ENCODE measurements at regions not wholly inside any gene's neighbourhood (a gene's known extent, or its start where the extent isn't known, plus 50 kb on each side); places are given as distances from the start of the nearest gene placed in this dataset.

DNA sequence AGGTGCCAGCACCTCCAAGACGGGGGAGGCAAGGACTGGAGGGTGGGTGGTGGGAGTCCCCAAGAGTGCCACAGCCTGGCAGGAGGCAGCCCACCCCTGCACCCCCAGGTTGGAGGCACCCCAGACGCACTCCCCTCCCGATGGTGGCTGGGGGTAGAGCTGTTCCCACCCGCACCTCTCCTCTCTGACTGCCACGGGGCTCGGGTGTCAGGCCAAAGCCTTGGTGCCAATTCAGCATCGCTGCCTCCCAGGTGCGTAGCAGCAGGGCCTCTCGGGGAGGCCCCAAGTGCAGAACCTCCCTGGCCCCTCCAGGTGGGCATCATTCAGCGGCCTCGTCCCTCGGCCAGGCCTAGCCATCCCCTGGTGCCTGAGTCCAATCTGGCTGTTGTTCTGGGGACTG, 81.1 kb downstream of the ENGASE start:
- TF ChIP-seq, protein P1, sequence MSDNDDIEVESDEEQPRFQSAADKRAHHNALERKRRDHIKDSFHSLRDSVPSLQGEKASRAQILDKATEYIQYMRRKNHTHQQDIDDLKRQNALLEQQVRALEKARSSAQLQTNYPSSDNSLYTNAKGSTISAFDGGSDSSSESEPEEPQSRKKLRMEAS (IDR thresholded peaks at IDR 0.05): no peak
- TF ChIP-seq YY1 (IDR thresholded peaks at IDR 0.05; ENCODE audit: low read depth) (no peak), CREB1 (IDR thresholded peaks at IDR 0.05; ENCODE audit: low read depth) (no peak), EP300 (IDR thresholded peaks at IDR 0.05; ENCODE audit: borderline replicate concordance) (no peak), USF1 (IDR thresholded peaks at IDR 0.05) (no peak), TAF1 (IDR thresholded peaks at IDR 0.05; ENCODE audit: low read depth) (no peak), RAD21 (IDR thresholded peaks at IDR 0.05; ENCODE audit: low read depth) (no peak), CEBPB (IDR thresholded peaks at IDR 0.05) (no peak), TCF12 (IDR thresholded peaks at IDR 0.05; ENCODE audit: low read depth) (no peak), EGR1 (IDR thresholded peaks at IDR 0.05) (no peak), NFIC (IDR thresholded peaks at IDR 0.05) (no peak)
- TF ChIP-seq, protein P2, sequence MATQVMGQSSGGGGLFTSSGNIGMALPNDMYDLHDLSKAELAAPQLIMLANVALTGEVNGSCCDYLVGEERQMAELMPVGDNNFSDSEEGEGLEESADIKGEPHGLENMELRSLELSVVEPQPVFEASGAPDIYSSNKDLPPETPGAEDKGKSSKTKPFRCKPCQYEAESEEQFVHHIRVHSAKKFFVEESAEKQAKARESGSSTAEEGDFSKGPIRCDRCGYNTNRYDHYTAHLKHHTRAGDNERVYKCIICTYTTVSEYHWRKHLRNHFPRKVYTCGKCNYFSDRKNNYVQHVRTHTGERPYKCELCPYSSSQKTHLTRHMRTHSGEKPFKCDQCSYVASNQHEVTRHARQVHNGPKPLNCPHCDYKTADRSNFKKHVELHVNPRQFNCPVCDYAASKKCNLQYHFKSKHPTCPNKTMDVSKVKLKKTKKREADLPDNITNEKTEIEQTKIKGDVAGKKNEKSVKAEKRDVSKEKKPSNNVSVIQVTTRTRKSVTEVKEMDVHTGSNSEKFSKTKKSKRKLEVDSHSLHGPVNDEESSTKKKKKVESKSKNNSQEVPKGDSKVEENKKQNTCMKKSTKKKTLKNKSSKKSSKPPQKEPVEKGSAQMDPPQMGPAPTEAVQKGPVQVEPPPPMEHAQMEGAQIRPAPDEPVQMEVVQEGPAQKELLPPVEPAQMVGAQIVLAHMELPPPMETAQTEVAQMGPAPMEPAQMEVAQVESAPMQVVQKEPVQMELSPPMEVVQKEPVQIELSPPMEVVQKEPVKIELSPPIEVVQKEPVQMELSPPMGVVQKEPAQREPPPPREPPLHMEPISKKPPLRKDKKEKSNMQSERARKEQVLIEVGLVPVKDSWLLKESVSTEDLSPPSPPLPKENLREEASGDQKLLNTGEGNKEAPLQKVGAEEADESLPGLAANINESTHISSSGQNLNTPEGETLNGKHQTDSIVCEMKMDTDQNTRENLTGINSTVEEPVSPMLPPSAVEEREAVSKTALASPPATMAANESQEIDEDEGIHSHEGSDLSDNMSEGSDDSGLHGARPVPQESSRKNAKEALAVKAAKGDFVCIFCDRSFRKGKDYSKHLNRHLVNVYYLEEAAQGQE (IDR thresholded peaks at IDR 0.05; ENCODE audit: low read depth): no peak
